ENCODE measurements at regions not wholly inside any gene's neighbourhood (a gene's known extent, or its start where the extent isn't known, plus 50 kb on each side); places are given as distances from the start of the nearest gene placed in this dataset.
A peak's percentile ranks its signal among the peaks of the same experiment; 100 is the strongest.

GRCh38 chr5:174293006-174293405 is 247.5 kb downstream of the NSG2 start:
- no peak for DNase-seq (ENCODE audit: low spot score)
- no peaks in the 10 kb centered on the region for H3K4me1 ChIP-seq
- no peaks in the 10 kb centered on the region for H3K36me3 ChIP-seq
- H3K27ac ChIP-seq, result no peak overlapping the region
- no peak for TF ChIP-seq CTCF (IDR thresholded peaks at IDR 0.05)
- no peak overlapping the region for H3K4me3 ChIP-seq
- peaks cover 0 to 12% of the 10 kb centered on the region in 2 donors for H3K9me3 ChIP-seq
- H3K27me3 ChIP-seq, result no peaks in the 10 kb centered on the region

- TF ChIP-seq CTCF (IDR thresholded peaks at IDR 0.05), result no peak
- no peaks in the 10 kb centered on the region for H3K36me3 ChIP-seq
- H3K27ac ChIP-seq, result no peak overlapping the region
- H3K27me3 ChIP-seq, result no peaks in the 10 kb centered on the region
- peaks cover 0 to 12% of the 10 kb centered on the region in 2 donors for H3K9me3 ChIP-seq
- no peak for DNase-seq (ENCODE audit: low spot score)
- no peak overlapping the region for H3K4me3 ChIP-seq
- H3K4me1 ChIP-seq, result no peaks in the 10 kb centered on the region
Observed at GRCh38 chr5:174293481-174293880, 248.0 kb downstream of the NSG2 start.

- H3K27me3 ChIP-seq, result no peaks in the 10 kb centered on the region
- no peaks in the 10 kb centered on the region for H3K4me1 ChIP-seq
- H3K9me3 ChIP-seq, result peaks cover 0 to 3% of the 10 kb centered on the region in 2 donors
- H3K27ac ChIP-seq, result no peak overlapping the region
- H3K36me3 ChIP-seq, result no peaks in the 10 kb centered on the region
- no peak for TF ChIP-seq CTCF (IDR thresholded peaks at IDR 0.05)
- H3K4me3 ChIP-seq, result no peak overlapping the region
- peak; percentile 30 for DNase-seq (ENCODE audit: low spot score)
Observed at GRCh38 chr5:174294891-174295620, 249.6 kb downstream of the NSG2 start.

GRCh38 chr5:174295702-174296436 is 250.4 kb downstream of the NSG2 start:
- peak; percentile 9 for DNase-seq (ENCODE audit: low spot score)
- no peaks in the 10 kb centered on the region for H3K27me3 ChIP-seq
- no peaks in the 10 kb centered on the region for H3K36me3 ChIP-seq
- H3K4me3 ChIP-seq, result no peak overlapping the region
- H3K4me1 ChIP-seq, result no peaks in the 10 kb centered on the region
- no peaks in the 10 kb centered on the region for H3K9me3 ChIP-seq
- H3K27ac ChIP-seq, result no peak overlapping the region
- TF ChIP-seq CTCF (IDR thresholded peaks at IDR 0.05), result no peak

- Histone ChIP-seq H3K9me3 (no peaks in the 10 kb centered on the region), H3K27me3 (no peaks in the 10 kb centered on the region), H3K27ac (no peak overlapping the region), H3K36me3 (no peaks in the 10 kb centered on the region), H3K4me3 (no peak overlapping the region), H3K4me1 (peaks cover 0 to 11% of the 10 kb centered on the region in 2 donors)
- TF ChIP-seq CTCF (IDR thresholded peaks at IDR 0.05), result no peak
- DNase-seq (ENCODE audit: low spot score), result peak; percentile 7
Observed at GRCh38 chr5:174300118-174300940, 254.8 kb downstream of the NSG2 start.
